HCT116 (cell line): ENCODE measurements at regions not wholly inside any gene's neighbourhood (a gene's known extent, or its start where the extent isn't known, plus 50 kb on each side); places are given as distances from the start of the nearest gene placed in this dataset.

Experiments
- ATAC-seq: fragments of 200-7000 bp; cut with Tn5 transposase; 2 replicates; pipeline ENCODE4 v1.9.1; 2020; ENCODE audit warnings: mild to moderate bottlenecking, moderate library complexity
- BruUV-seq: library from RNA; stranded (reverse); fragments of 400-500 nt; replicated peaks from 2 replicates; lab custom pipeline; 2021; lab: Mats Ljungman, UMichigan
- CTCF ChIA-PET: fragments of 300-600 bp; sonication (Branson Sonifier 250); formaldehyde crosslinking; loops from one replicate; lab custom pipeline; 2021; ENCODE audit warnings: antibody characterized with exemption; lab: Charles Lee
- POLR2A ChIA-PET: fragments of 300-600, 350-600 bp; sonication (Branson Sonifier 250); formaldehyde crosslinking; loops from one replicate; lab custom pipeline; 2021; ENCODE audit warnings: antibody characterized with exemption; lab: Charles Lee
- RAD21 ChIA-PET, 2 experiments: fragments of 300-600 bp; sonication (Branson Sonifier 250); formaldehyde crosslinking; loops; one replicate each; lab custom pipeline; 2023; ENCODE audit warnings: low total read pairs in 2 of 2; ENCODE audit not compliant: uncharacterized antibody in 2 of 2, unreplicated experiment in 2 of 2, low non-redundant PET in 1 of 2; lab: Charles Lee
- DNase-seq: peaks from one replicate; pipeline ENCODE4 v3.0.0-alpha.2; 2010; ENCODE audit warnings: low read depth, low spot score
- H2AFZ ChIP-seq: fragments of 200-600 bp; shearing (Covaris generic), sonication (generic); 2 replicates; pipeline ENCODE4 v1.6.1; 2017; ENCODE audit warnings: low read depth, mixed run types, mixed read lengths, antibody characterized with exemption, low read length; ENCODE audit not compliant: poor library complexity, severe bottlenecking
- H3K27ac ChIP-seq: 2 replicates; pipeline ENCODE4 v1.5.1; 2012; ENCODE audit warnings: low read depth, low read length
- H3K27me3 ChIP-seq: fragments of 200-600 bp; sonication (generic); 2 replicates; pipeline ENCODE4 v1.6.1; 2016; ENCODE audit warnings: mixed run types, low read length, mixed read lengths; ENCODE audit not compliant: insufficient read depth
- H3K36me3 ChIP-seq, 2 experiments: fragments of 200-500 bp in 1 of 2; fragments of 200-600 bp in 1 of 2; sonication (Bioruptor generic) in 1 of 2; sonication (generic) in 1 of 2; 2 replicates each; pipeline versions ENCODE4 v1.5.1 to v1.6.1; 2014 to 2016; ENCODE audit warnings: low read length in 2 of 2, inconsistent platforms in 1 of 2, mixed read lengths in 1 of 2, mixed run types in 1 of 2; ENCODE audit not compliant: insufficient read depth in 2 of 2, control insufficient read depth in 1 of 2
- H3K4me1 ChIP-seq, 2 experiments: fragments of 200-600 bp in 1 of 2; sonication (generic) in 1 of 2; 2 replicates each; pipeline versions ENCODE4 v1.5.1 to v1.6.1; 2012 to 2017; ENCODE audit warnings: low read length in 2 of 2, inconsistent platforms in 1 of 2, mild to moderate bottlenecking in 1 of 2, mixed read lengths in 1 of 2, mixed run types in 1 of 2, moderate library complexity in 1 of 2; ENCODE audit not compliant: insufficient read depth in 2 of 2, control insufficient read depth in 1 of 2
- H3K4me2 ChIP-seq: fragments of 200-600 bp; sonication (generic); 2 replicates; pipeline ENCODE4 v1.6.1; 2017; ENCODE audit warnings: mixed run types, low read length, mixed read lengths
- H3K4me3 ChIP-seq, 2 experiments: fragments of 200-600 bp in 1 of 2; sonication (generic) in 1 of 2; replicated peaks in 1 of 2; 2 replicates each; pipeline ENCODE4 v1.5.1; 2011 to 2016; ENCODE audit warnings: low read length in 2 of 2, control low read depth in 1 of 2, low read depth in 1 of 2, mild to moderate bottlenecking in 1 of 2, mixed read lengths in 1 of 2, mixed run types in 1 of 2
- H3K79me2 ChIP-seq: fragments of 200-600 bp; sonication (generic); 2 replicates; pipeline ENCODE4 v1.6.1; 2017; ENCODE audit warnings: mild to moderate bottlenecking, mixed run types, low read length, moderate library complexity, mixed read lengths; ENCODE audit not compliant: insufficient read depth
- H3K9ac ChIP-seq: fragments of 200-600 bp; sonication (generic); 2 replicates; pipeline ENCODE4 v1.6.1; 2016; ENCODE audit warnings: low read length, mixed read lengths
- H3K9me2 ChIP-seq: fragments of 200-600 bp; sonication (generic), shearing (Covaris generic); 2 replicates; pipeline ENCODE4 v1.6.1; 2017; ENCODE audit warnings: mixed run types, mild to moderate bottlenecking, moderate library complexity; ENCODE audit not compliant: insufficient read depth
- H3K9me3 ChIP-seq, 2 experiments: fragments of 200-500 bp in 1 of 2; fragments of 200-600 bp in 1 of 2; sonication (Bioruptor generic) in 1 of 2; sonication (generic) in 1 of 2; 2 replicates each; pipeline ENCODE4 v1.6.1; 2014 to 2017; ENCODE audit warnings: low read length in 2 of 2, mixed read lengths in 2 of 2, inconsistent platforms in 1 of 2, low read depth in 1 of 2, mild to moderate bottlenecking in 1 of 2, mixed run types in 1 of 2, moderate library complexity in 1 of 2; ENCODE audit not compliant: control insufficient read depth in 1 of 2, insufficient read depth in 1 of 2
- H4K20me1 ChIP-seq: fragments of 200-600 bp; sonication (generic), shearing (Covaris generic); 2 replicates; pipeline ENCODE4 v1.6.1; 2017; ENCODE audit warnings: mixed run types, mild to moderate bottlenecking, moderate library complexity; ENCODE audit not compliant: insufficient read depth
- CBX3 ChIP-seq: IDR thresholded peaks from 2 replicates; pipeline ENCODE4 v1.6.1; 2012; ENCODE audit warnings: low read depth
- CEBPB ChIP-seq: IDR thresholded peaks from 2 replicates; pipeline ENCODE4 v1.6.1; 2012; ENCODE audit warnings: low read depth
- EGR1 ChIP-seq: IDR thresholded peaks from 2 replicates; pipeline ENCODE4 v1.6.1; 2012; ENCODE audit warnings: low read depth
- ELF1 ChIP-seq: IDR thresholded peaks from 2 replicates; pipeline ENCODE4 v1.6.1; 2012; ENCODE audit warnings: low read depth, borderline replicate concordance
- EZH2 ChIP-seq: fragments of 200-600 bp; sonication (generic); IDR thresholded peaks from 2 replicates; pipeline ENCODE4 v1.6.1; 2017; ENCODE audit warnings: antibody characterized with exemption, mixed run types
- EZH2phosphoT487 ChIP-seq: fragments of 200-600 bp; IDR thresholded peaks from 2 replicates; pipeline ENCODE4 v1.6.1; 2018; ENCODE audit warnings: antibody characterized with exemption, borderline replicate concordance
- FOSL1 ChIP-seq: IDR thresholded peaks from 2 replicates; pipeline ENCODE4 v1.6.1; 2012; ENCODE audit warnings: low read depth
- JUND ChIP-seq: IDR thresholded peaks from 2 replicates; pipeline ENCODE4 v1.6.1; 2012
- MAX ChIP-seq: IDR thresholded peaks from 2 replicates; pipeline ENCODE4 v1.6.1; 2012
- POLR2A ChIP-seq: IDR thresholded peaks from 2 replicates; pipeline ENCODE4 v1.7.0; 2011; ENCODE audit warnings: borderline replicate concordance; ENCODE audit not compliant: insufficient read depth, insufficient read length; ENCODE audit errors: extremely low read depth
- POLR2AphosphoS5 ChIP-seq: IDR thresholded peaks from 2 replicates; pipeline ENCODE4 v1.6.1; 2011; ENCODE audit warnings: mild to moderate bottlenecking, low read depth, low read length, moderate library complexity
- RAD21 ChIP-seq: IDR thresholded peaks from 2 replicates; pipeline ENCODE4 v1.6.1; 2012; ENCODE audit warnings: low read depth, mild to moderate bottlenecking
- REST ChIP-seq: IDR thresholded peaks from 2 replicates; pipeline ENCODE4 v1.6.1; 2012; ENCODE audit warnings: low read depth
- SP1 ChIP-seq: IDR thresholded peaks from 2 replicates; pipeline ENCODE4 v1.6.1; 2012; ENCODE audit warnings: low read depth
- SRF ChIP-seq: IDR thresholded peaks from 2 replicates; pipeline ENCODE4 v1.6.1; 2012; ENCODE audit warnings: low read depth
- TCF7L2 ChIP-seq: IDR thresholded peaks from 2 replicates; pipeline ENCODE4 v1.7.0; 2011; ENCODE audit warnings: borderline replicate concordance, inconsistent platforms; ENCODE audit not compliant: insufficient read depth, insufficient read length; ENCODE audit errors: extremely low read depth
- YY1 ChIP-seq: IDR thresholded peaks from 2 replicates; pipeline ENCODE4 v1.6.1; 2011; ENCODE audit warnings: low read length, low read depth, moderate library complexity, mild to moderate bottlenecking; ENCODE audit not compliant: insufficient replicate concordance; ENCODE audit errors: extremely low read depth
- ZBTB33 ChIP-seq: IDR thresholded peaks from 2 replicates; pipeline ENCODE4 v1.6.1; 2011; ENCODE audit warnings: mild to moderate bottlenecking, low read length, moderate library complexity; ENCODE audit not compliant: insufficient replicate concordance; ENCODE audit errors: extremely low read depth
- ZNF274 ChIP-seq: fragments of 200-500 bp; sonication (Bioruptor generic); IDR thresholded peaks from 2 replicates; pipeline ENCODE4 v1.6.1; 2014; ENCODE audit warnings: mild to moderate bottlenecking, low read depth, low read length, inconsistent platforms
- intact Hi-C: fragments of 100-400 bp; cut with micrococcal nuclease; formaldehyde crosslinking; loops from 2 replicates; pipeline ENCODE4 v1.10.0; 2022

- no peak for TF ChIP-seq TCF7L2
- TF ChIP-seq SP1 = no peak
- TF ChIP-seq EZH2 = no peak
- no peak for TF ChIP-seq YY1
- TF ChIP-seq ELF1 = no peak
- TF ChIP-seq POLR2A = no peak
Measured at GRCh38 chr5:163870441-163870840, 365.0 kb downstream of the MAT2B start (continued).

- H3K36me3 ChIP-seq = no peaks in the 10 kb centered on the region
- no peaks in the 10 kb centered on the region for H3K27me3 ChIP-seq
- H3K4me3 ChIP-seq = no peak overlapping the region
- ChIA-PET CTCF (no interaction called here), POLR2A (no interaction called here), RAD21 (no interaction called here)
- H4K20me1 ChIP-seq = no peaks in the 10 kb centered on the region
- no peaks in the 10 kb centered on the region for H3K79me2 ChIP-seq
- ATAC-seq (no peak), DNase-seq (no peak)
- H3K9me2 ChIP-seq = no peaks in the 10 kb centered on the region
- TF ChIP-seq YY1 (no peak), JUND (no peak), TCF7L2 (no peak), ZBTB33 (no peak), MAX (no peak), SRF (no peak), RAD21 (no peak), REST (no peak), POLR2AphosphoS5 (no peak), EZH2phosphoT487 (no peak), CEBPB (no peak), POLR2A (no peak), ELF1 (no peak), EGR1 (no peak), ZNF274 (no peak), FOSL1 (no peak), CBX3 (no peak), SP1 (no peak)
- H3K27ac ChIP-seq = no peak overlapping the region
- no peak overlapping the region for H2AFZ ChIP-seq
- intact Hi-C loops = no loop called here
- BruUV-seq = no TSS peak
- H3K9ac ChIP-seq = no peak overlapping the region
- H3K9me3 ChIP-seq = no peaks in the 10 kb centered on the region; a peak in 2 of 4 replicates
- H3K4me2 ChIP-seq = no peak overlapping the region
- H3K4me1 ChIP-seq = no peaks in the 10 kb centered on the region
Measured at GRCh38 chr5:163874431-163874830, 369.0 kb downstream of the MAT2B start.
